ENCODE measurements at regions not wholly inside any gene's neighbourhood (a gene's known extent, or its start where the extent isn't known, plus 50 kb on each side); places are given as distances from the start of the nearest gene placed in this dataset.

DNA sequence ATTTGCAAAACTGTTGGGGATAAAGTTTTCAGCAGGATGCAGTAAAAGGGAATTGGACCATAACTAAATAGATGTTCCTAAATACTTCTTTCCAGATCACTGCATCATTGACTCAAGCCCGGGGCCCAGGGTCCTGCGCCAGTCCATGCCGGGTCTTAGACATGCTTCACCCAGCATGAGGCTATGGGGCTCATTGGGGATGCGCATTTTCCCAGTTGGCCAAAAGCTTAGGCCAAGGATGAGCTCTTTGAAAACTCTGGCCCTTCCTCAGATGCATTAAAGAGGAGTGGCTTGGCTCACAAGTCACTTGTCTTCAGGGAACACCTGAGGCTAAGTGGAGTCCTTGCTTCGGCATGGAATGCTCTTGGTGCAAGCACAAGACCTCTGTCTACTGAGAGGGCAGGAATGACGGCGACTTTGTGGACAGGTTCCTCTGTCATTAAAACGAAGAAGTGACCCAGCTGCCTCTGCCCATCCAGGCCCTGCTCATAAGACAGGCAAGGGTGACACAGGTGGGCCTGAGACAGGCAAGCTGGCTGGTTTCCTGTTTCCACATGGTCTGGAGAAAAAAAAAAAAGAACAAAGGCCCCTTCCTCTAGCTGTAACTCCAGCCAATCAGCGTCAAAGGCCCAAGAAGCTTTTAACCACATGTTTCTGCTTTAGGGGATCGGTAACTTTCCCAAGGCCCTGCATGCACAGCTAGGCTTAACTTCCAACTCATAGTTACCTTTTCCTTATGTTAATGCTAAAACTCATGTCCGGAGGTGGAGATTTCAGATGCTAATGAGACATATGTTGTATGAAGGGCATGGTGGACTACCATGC, 81.4 kb upstream of the CDH4 start:
- ATAC-seq (ENCODE audit: low FRiP score) = no peak
- DNase-seq (ENCODE audit: low spot score) = no peak
- TF ChIP-seq, protein P1, sequence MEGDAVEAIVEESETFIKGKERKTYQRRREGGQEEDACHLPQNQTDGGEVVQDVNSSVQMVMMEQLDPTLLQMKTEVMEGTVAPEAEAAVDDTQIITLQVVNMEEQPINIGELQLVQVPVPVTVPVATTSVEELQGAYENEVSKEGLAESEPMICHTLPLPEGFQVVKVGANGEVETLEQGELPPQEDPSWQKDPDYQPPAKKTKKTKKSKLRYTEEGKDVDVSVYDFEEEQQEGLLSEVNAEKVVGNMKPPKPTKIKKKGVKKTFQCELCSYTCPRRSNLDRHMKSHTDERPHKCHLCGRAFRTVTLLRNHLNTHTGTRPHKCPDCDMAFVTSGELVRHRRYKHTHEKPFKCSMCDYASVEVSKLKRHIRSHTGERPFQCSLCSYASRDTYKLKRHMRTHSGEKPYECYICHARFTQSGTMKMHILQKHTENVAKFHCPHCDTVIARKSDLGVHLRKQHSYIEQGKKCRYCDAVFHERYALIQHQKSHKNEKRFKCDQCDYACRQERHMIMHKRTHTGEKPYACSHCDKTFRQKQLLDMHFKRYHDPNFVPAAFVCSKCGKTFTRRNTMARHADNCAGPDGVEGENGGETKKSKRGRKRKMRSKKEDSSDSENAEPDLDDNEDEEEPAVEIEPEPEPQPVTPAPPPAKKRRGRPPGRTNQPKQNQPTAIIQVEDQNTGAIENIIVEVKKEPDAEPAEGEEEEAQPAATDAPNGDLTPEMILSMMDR (IDR thresholded peaks at IDR 0.05) = no peak

GRCh38 chr20:61173267-61173666, 78.8 kb upstream of the CDH4 start:
- no peak for DNase-seq (ENCODE audit: low spot score)
- no peak for ATAC-seq (ENCODE audit: low FRiP score)
- TF ChIP-seq, protein P1 (IDR thresholded peaks at IDR 0.05) = no peak

DNA sequence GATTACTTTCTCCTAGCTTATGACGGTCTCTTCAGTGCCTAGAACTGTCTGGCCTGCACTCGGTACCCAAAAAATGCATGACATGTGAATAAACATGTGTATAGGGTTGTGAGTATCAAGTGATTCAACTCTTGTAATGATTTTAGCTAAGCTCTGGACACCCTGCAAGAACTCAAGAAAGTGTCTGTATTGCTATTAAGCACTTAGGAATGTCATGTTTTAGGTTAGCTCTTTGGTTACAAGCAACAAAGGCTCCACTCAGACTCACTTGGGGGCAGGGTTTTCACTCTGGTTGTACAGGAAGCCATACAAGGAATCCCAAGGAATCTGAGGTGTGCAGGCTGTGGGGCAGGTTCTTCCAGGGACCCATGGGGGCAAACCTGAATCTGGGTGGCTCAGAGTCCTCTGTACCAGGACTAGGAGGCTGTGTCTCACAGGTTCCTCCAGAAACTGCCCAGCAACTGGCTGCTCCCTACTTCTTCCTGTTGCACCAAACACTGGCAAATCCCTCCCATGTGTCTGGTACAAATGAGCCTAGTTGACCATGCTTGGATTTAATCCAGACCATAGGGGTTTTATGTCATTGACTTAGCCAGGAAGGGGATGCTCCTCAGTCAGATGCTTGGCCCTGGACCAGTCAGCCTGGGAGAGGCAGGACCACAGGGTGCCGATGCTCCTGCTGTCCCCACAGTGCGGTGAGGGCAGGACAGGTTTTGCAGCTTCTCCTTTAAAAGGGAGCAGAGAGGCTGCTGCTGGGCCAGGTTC, 77.9 kb upstream of the CDH4 start:
- TF ChIP-seq, protein P1 (IDR thresholded peaks at IDR 0.05) = no peak
- ATAC-seq (ENCODE audit: low FRiP score) (no peak), DNase-seq (ENCODE audit: low spot score) (no peak)

- no peak for ATAC-seq (ENCODE audit: low FRiP score)
- TF ChIP-seq, protein P1 (IDR thresholded peaks at IDR 0.05) = no peak
- DNase-seq (ENCODE audit: low spot score) = no peak
Measured at GRCh38 chr20:61176874-61177273, 75.2 kb upstream of the CDH4 start.

- no peak for ATAC-seq (ENCODE audit: low FRiP score)
- no peak for DNase-seq (ENCODE audit: low spot score)
- TF ChIP-seq, protein P1 (IDR thresholded peaks at IDR 0.05) = no peak
Measured at GRCh38 chr20:61178551-61179071, 73.5 kb upstream of the CDH4 start.

GRCh38 chr20:61184194-61184593, 67.9 kb upstream of the CDH4 start:
- DNase-seq (ENCODE audit: low spot score) = no peak
- TF ChIP-seq, protein P1 (IDR thresholded peaks at IDR 0.05) = no peak
- no peak for ATAC-seq (ENCODE audit: low FRiP score)
